Immature natural killer cell (primary cell): ENCODE measurements at regions not wholly inside any gene's neighbourhood (a gene's known extent, or its start where the extent isn't known, plus 50 kb on each side); places are given as distances from the start of the nearest gene placed in this dataset.
"Not testable (repeated sequence)": the region's sequence is repeated elsewhere in the genome, so short reads cannot be mapped to it uniquely, and the experiment has no call there.

ENCODE experiments used
- DNase-seq, 3 donors: peaks; one replicate each; pipeline ENCODE4 v3.0.0; 2022; ENCODE audit warnings: mixed read lengths in 1 of 3
- H3K27ac Mint-ChIP-seq, 6 donors: one replicate each; pipeline ENCODE4 v1.8.0; 2020; ENCODE audit warnings: mixed read lengths in 6 of 6, mild to moderate bottlenecking in 5 of 6, inconsistent platforms in 4 of 6, moderate library complexity in 3 of 6
- H3K27me3 Mint-ChIP-seq, 3 donors: one replicate each; pipeline ENCODE4 v1.8.0; 2020 to 2021; ENCODE audit warnings: low read depth in 3 of 3, mild to moderate bottlenecking in 3 of 3, mixed read lengths in 3 of 3, moderate library complexity in 3 of 3, inconsistent platforms in 1 of 3
- H3K36me3 Mint-ChIP-seq, 3 donors: one replicate each; pipeline ENCODE4 v1.8.0; 2020; ENCODE audit warnings: mixed read lengths in 3 of 3, inconsistent platforms in 2 of 3, mild to moderate bottlenecking in 2 of 3
- H3K4me1 Mint-ChIP-seq, 2 donors: one replicate each; pipeline ENCODE4 v1.8.0; 2020; ENCODE audit warnings: inconsistent platforms in 2 of 2, mild to moderate bottlenecking in 2 of 2, mixed read lengths in 2 of 2, moderate library complexity in 1 of 2
- H3K4me3 Mint-ChIP-seq, 5 donors: one replicate each; pipeline ENCODE4 v1.8.0; 2020; ENCODE audit warnings: mild to moderate bottlenecking in 5 of 5, mixed read lengths in 5 of 5, inconsistent platforms in 3 of 5, moderate library complexity in 3 of 5
- H3K9me3 Mint-ChIP-seq, 6 donors: one replicate each; pipeline ENCODE4 v1.8.0; 2020; ENCODE audit warnings: mild to moderate bottlenecking in 6 of 6, mixed read lengths in 6 of 6, inconsistent platforms in 4 of 6, moderate library complexity in 3 of 6

DNA sequence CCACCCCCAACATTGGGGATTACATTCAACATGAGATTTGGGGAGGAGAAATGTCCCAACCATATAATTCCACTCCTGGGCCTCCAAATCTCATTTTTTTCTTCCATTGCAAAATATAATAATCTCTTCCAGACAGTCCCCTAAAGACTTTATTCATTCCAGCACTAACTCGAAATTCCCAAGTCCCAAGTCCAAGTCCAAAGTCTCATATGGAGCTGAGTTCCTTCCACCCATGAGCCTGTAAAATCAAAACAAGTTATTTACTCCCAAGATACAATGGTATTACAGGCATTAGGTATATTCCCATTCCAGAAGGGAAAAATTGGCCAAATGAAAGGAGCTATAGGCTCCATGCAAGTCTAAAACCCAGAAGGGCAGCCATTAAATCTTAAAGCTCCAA, 56.7 kb downstream of the P2RY1 start:
- H3K4me3 Mint-ChIP-seq: no peak overlapping the region
- H3K9me3 Mint-ChIP-seq: peaks cover 0 to 4% (median 1%) of the 10 kb centered on the region in 6 donors
- H3K4me1 Mint-ChIP-seq: no peaks in the 10 kb centered on the region
- H3K36me3 Mint-ChIP-seq: no peaks in the 10 kb centered on the region
- no peak for DNase-seq
- H3K27ac Mint-ChIP-seq: no peak overlapping the region
- H3K27me3 Mint-ChIP-seq: no peaks in the 10 kb centered on the region

DNA sequence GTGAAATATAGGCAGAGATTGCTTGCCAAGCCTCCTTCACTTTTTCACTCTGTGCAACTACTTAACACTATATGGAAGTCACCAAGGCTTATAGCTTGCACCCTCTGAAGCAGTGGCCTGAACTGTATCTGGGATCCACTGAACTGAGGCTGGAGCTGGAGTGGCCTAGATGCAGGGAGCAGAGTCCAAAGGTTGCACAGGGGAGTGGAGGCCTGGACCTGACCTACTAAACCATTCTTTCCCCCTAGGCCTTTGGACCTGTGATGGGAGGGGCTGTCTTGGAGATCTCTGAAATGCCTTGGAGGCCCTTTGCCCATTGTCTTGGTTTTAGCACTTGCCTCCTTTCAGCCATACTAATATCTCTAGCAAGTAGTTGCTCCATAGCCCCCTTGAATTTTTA, 57.5 kb downstream of the P2RY1 start:
- Mint-ChIP-seq H3K4me1 (no peaks in the 10 kb centered on the region), H3K27ac (no peak overlapping the region), H3K9me3 (peaks cover 0 to 4% (median 1%) of the 10 kb centered on the region in 6 donors), H3K27me3 (no peaks in the 10 kb centered on the region), H3K36me3 (no peaks in the 10 kb centered on the region), H3K4me3 (no peak overlapping the region)
- no peak for DNase-seq

- no peaks in the 10 kb centered on the region for H3K36me3 Mint-ChIP-seq
- no peaks in the 10 kb centered on the region for H3K27me3 Mint-ChIP-seq
- no peak for DNase-seq
- no peak overlapping the region for H3K27ac Mint-ChIP-seq
- H3K9me3 Mint-ChIP-seq: peaks cover 0 to 4% (median 1%) of the 10 kb centered on the region in 6 donors
- no peaks in the 10 kb centered on the region for H3K4me1 Mint-ChIP-seq
- no peak overlapping the region for H3K4me3 Mint-ChIP-seq
Measured at GRCh38 chr3:152893647-152894046, 58.7 kb downstream of the P2RY1 start.

DNA sequence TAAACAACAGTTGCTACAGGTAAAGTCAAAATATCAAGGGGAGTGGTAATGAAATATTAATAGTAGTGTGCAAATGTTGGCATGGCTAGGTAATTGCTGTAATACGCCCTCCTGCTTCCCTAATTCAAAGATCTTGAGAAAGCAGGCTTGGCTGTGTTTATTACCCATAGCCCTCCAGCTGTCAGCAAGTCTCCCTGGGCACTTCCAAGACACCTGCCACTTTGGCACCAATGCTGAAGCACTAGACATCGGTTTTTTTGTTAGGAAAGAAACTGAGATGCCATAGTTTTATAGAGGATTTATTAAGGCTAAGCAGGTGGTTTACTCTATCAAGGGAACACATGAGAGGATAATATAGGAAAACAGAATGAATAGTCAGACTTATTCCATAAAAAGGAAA, 64.4 kb downstream of the P2RY1 start:
- Mint-ChIP-seq H3K27me3 (peaks cover 0 to under 1% (median 0%) of the 10 kb centered on the region in 3 donors), H3K4me3 (no peak overlapping the region), H3K9me3 (peaks cover 0 to 2% (median 0%) of the 10 kb centered on the region in 6 donors), H3K27ac (no peak overlapping the region), H3K36me3 (no peaks in the 10 kb centered on the region), H3K4me1 (no peaks in the 10 kb centered on the region)
- no peak for DNase-seq

DNA sequence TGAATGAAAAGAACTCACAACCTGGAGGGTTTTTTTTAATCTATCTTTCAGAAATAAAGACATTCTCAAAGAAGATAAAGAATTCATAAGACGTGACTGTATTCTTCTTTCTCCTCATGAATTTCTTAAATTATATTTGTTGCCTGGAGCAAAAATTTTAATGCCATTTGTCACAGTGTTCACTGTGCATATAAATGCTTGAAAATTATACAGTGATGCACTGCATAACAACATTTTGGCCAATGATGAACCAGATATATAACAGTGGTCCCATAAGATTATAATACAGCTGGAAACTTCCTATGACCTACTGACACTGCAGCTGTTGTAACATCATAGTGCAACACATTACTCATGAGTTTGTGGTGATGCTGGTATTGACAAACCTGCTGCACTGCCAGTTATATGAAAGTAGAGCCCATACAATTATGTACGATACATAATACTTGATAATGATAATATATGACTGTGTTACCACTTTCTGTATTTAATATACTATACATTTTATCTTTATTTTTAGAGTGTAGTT, 67.3 kb downstream of the P2RY1 start:
- peaks cover 0 to 1% (median 0%) of the 10 kb centered on the region in 3 donors for H3K27me3 Mint-ChIP-seq
- no peak overlapping the region for H3K27ac Mint-ChIP-seq
- no peak overlapping the region for H3K4me3 Mint-ChIP-seq
- DNase-seq: no peak
- no peaks in the 10 kb centered on the region for H3K4me1 Mint-ChIP-seq
- H3K9me3 Mint-ChIP-seq: peaks cover 0 to 2% (median 0%) of the 10 kb centered on the region in 6 donors
- H3K36me3 Mint-ChIP-seq: no peaks in the 10 kb centered on the region

- Mint-ChIP-seq H3K4me3 (no peak overlapping the region), H3K27ac (no peak overlapping the region), H3K9me3 (peaks cover 0 to 2% (median 0%) of the 10 kb centered on the region in 6 donors), H3K4me1 (no peaks in the 10 kb centered on the region), H3K27me3 (peaks cover 0 to 1% (median 0%) of the 10 kb centered on the region in 3 donors), H3K36me3 (no peaks in the 10 kb centered on the region)
- DNase-seq: no peak
Measured at GRCh38 chr3:152905631-152906030, 70.7 kb downstream of the P2RY1 start.

- Mint-ChIP-seq H3K36me3 (no peaks in the 10 kb centered on the region), H3K27ac (no peak overlapping the region), H3K9me3 (peaks cover 0 to 2% (median 0%) of the 10 kb centered on the region in 6 donors), H3K4me1 (no peaks in the 10 kb centered on the region), H3K27me3 (peaks cover 0 to under 1% (median 0%) of the 10 kb centered on the region in 3 donors), H3K4me3 (no peak overlapping the region)
- no peak for DNase-seq
Measured at GRCh38 chr3:152909180-152909883, 74.4 kb downstream of the P2RY1 start.

DNA sequence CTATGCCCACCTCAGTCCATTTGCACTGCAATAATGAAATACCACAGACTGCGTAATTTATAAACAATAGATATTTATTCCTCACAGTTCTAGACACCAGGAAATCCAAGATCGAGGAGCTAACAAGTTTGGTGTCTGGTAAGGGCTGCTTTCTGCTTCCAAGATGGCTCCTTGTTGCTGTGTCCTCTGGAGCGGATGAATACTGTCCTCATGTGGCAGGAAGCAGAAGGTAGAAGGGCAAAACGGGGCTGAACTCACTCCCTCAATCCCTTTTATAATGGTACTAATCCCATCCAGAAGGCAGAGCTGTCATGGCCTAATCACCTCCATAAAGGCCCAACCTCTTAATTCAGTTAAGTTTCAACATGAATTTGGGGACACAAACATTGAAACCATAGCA, 75.3 kb downstream of the P2RY1 start:
- H3K27ac Mint-ChIP-seq: no peak overlapping the region
- no peak overlapping the region for H3K4me3 Mint-ChIP-seq
- DNase-seq: no peak
- no peaks in the 10 kb centered on the region for H3K4me1 Mint-ChIP-seq
- no peaks in the 10 kb centered on the region for H3K27me3 Mint-ChIP-seq
- no peaks in the 10 kb centered on the region for H3K36me3 Mint-ChIP-seq
- peaks cover 0 to 2% (median 0%) of the 10 kb centered on the region in 6 donors for H3K9me3 Mint-ChIP-seq

GRCh38 chr3:152910966-152911365, 76.0 kb downstream of the P2RY1 start:
- Mint-ChIP-seq H3K4me3 (no peak overlapping the region), H3K9me3 (peaks cover 0 to 5% (median 0%) of the 10 kb centered on the region in 6 donors), H3K4me1 (no peaks in the 10 kb centered on the region), H3K36me3 (no peaks in the 10 kb centered on the region), H3K27ac (no peak overlapping the region), H3K27me3 (no peaks in the 10 kb centered on the region)
- DNase-seq: no peak

GRCh38 chr3:152914743-152915142, 79.8 kb downstream of the P2RY1 start:
- not testable (repeated sequence) for H3K4me3 Mint-ChIP-seq, H3K36me3 Mint-ChIP-seq, DNase-seq, H3K27me3 Mint-ChIP-seq, H3K4me1 Mint-ChIP-seq, H3K27ac Mint-ChIP-seq, H3K9me3 Mint-ChIP-seq

DNA sequence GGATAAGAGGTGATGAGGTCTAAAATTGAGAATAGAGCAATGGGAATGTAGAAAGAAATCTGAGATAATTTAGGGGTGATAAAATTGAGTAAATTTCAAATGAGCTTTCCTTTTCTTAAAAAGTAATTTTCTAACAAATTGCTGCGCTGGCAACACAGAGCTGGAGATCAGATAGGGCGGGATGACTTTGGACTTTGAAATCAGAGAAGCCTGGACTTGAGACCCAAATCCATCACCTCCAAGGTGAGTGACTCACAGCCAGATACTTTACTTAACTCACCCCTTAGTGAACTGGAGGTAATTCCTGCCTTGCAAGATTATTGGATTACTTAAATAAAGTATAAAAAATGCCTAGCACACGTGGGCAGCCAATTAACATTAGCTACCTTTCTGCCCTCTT, 80.8 kb downstream of the P2RY1 start:
- Mint-ChIP-seq H3K36me3 (no peaks in the 10 kb centered on the region), H3K4me3 (no peak overlapping the region), H3K4me1 (no peaks in the 10 kb centered on the region)

GRCh38 chr3:152916753-152917279, 81.9 kb downstream of the P2RY1 start:
- Mint-ChIP-seq H3K27ac (no peak overlapping the region), H3K27me3 (peaks cover 0 to 3% (median 0%) of the 10 kb centered on the region in 3 donors), H3K4me1 (no peaks in the 10 kb centered on the region), H3K4me3 (no peak overlapping the region), H3K36me3 (no peaks in the 10 kb centered on the region), H3K9me3 (peaks cover 0 to 5% (median 0%) of the 10 kb centered on the region in 6 donors)
- no peak for DNase-seq

More for the DNA sequence above, 80.8 kb downstream of the P2RY1 start:
- Mint-ChIP-seq H3K27me3 (peaks cover 0 to 3% (median 0%) of the 10 kb centered on the region in 3 donors), H3K9me3 (peaks cover 0 to 5% (median 0%) of the 10 kb centered on the region in 6 donors), H3K27ac (no peak overlapping the region)
- no peak for DNase-seq

DNA sequence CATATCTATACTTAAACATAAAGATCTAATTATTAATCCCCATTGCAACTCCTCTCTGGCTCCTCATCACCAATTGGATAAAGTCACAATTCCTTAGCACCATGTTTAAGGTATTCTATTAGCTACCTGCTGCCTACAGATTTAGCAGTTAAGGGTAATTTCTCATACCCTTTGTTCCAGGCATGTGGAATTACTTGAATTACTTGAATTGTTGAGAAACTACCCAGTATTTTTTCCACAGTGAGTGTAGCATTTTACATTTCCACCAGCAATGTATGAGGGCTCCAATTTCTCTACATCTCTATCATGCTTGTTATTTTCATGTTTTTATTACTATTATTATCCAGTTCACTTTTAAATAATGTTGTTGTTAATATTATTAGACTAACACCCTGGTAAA, 86.4 kb downstream of the P2RY1 start:
- H3K4me1 Mint-ChIP-seq: no peaks in the 10 kb centered on the region
- H3K9me3 Mint-ChIP-seq: peaks cover 0 to 2% (median 0%) of the 10 kb centered on the region in 6 donors
- peaks cover 0 to 3% (median 2%) of the 10 kb centered on the region in 3 donors for H3K27me3 Mint-ChIP-seq
- no peak overlapping the region for H3K4me3 Mint-ChIP-seq
- H3K27ac Mint-ChIP-seq: no peak overlapping the region
- H3K36me3 Mint-ChIP-seq: no peaks in the 10 kb centered on the region
- DNase-seq: no peak

GRCh38 chr3:152922554-152922953, 87.6 kb downstream of the P2RY1 start:
- H3K36me3 Mint-ChIP-seq: no peaks in the 10 kb centered on the region
- H3K9me3 Mint-ChIP-seq: no peaks in the 10 kb centered on the region
- H3K4me1 Mint-ChIP-seq: no peaks in the 10 kb centered on the region
- no peak for DNase-seq
- no peak overlapping the region for H3K4me3 Mint-ChIP-seq
- no peak overlapping the region for H3K27ac Mint-ChIP-seq
- peaks cover 0 to 2% (median 0%) of the 10 kb centered on the region in 3 donors for H3K27me3 Mint-ChIP-seq
